ENCODE measurements at regions not wholly inside any gene's neighbourhood (a gene's known extent, or its start where the extent isn't known, plus 50 kb on each side); places are given as distances from the start of the nearest gene placed in this dataset.

GRCh38 chr6:99129835-99130234 is 182.1 kb upstream of the FBXL4 start:
- no peak for DNase-seq (ENCODE audit: low spot score)
- Mint-ChIP-seq H3K27ac (no peak overlapping the region), H3K4me1 (ENCODE audit: low read depth) (no peaks in the 10 kb centered on the region), H3K9me3 (no peaks in the 10 kb centered on the region), H3K36me3 (ENCODE audit: low read depth) (no peaks in the 10 kb centered on the region), H3K4me3 (no peak overlapping the region), H3K27me3 (ENCODE audit: low read depth) (peaks cover 4% of the 10 kb centered on the region)

- no peak for DNase-seq (ENCODE audit: low spot score)
- no peaks in the 10 kb centered on the region for H3K36me3 Mint-ChIP-seq (ENCODE audit: low read depth)
- no peaks in the 10 kb centered on the region for H3K4me1 Mint-ChIP-seq (ENCODE audit: low read depth)
- H3K27me3 Mint-ChIP-seq (ENCODE audit: low read depth) = peaks cover 11% of the 10 kb centered on the region
- H3K9me3 Mint-ChIP-seq = no peaks in the 10 kb centered on the region
- no peak overlapping the region for H3K4me3 Mint-ChIP-seq
- H3K27ac Mint-ChIP-seq = no peak overlapping the region
Measured at GRCh38 chr6:99121748-99122147, 174.0 kb upstream of the FBXL4 start.

- no peaks in the 10 kb centered on the region for H3K9me3 Mint-ChIP-seq
- H3K36me3 Mint-ChIP-seq (ENCODE audit: low read depth) = no peaks in the 10 kb centered on the region
- no peaks in the 10 kb centered on the region for H3K4me1 Mint-ChIP-seq (ENCODE audit: low read depth)
- no peak overlapping the region for H3K4me3 Mint-ChIP-seq
- no peak overlapping the region for H3K27ac Mint-ChIP-seq
- H3K27me3 Mint-ChIP-seq (ENCODE audit: low read depth) = peaks cover 11% of the 10 kb centered on the region
- DNase-seq (ENCODE audit: low spot score) = no peak
Measured at GRCh38 chr6:99120641-99121040, 172.9 kb upstream of the FBXL4 start.

GRCh38 chr6:99119109-99120031 is 171.6 kb upstream of the FBXL4 start:
- no peak overlapping the region for H3K4me3 Mint-ChIP-seq
- no peak overlapping the region for H3K27ac Mint-ChIP-seq
- no peaks in the 10 kb centered on the region for H3K4me1 Mint-ChIP-seq (ENCODE audit: low read depth)
- peak; percentile 6 for DNase-seq (ENCODE audit: low spot score)
- no peaks in the 10 kb centered on the region for H3K36me3 Mint-ChIP-seq (ENCODE audit: low read depth)
- peaks cover 11% of the 10 kb centered on the region for H3K27me3 Mint-ChIP-seq (ENCODE audit: low read depth)
- H3K9me3 Mint-ChIP-seq = no peaks in the 10 kb centered on the region

GRCh38 chr6:99114769-99115406 is 167.1 kb upstream of the FBXL4 start:
- Mint-ChIP-seq H3K9me3 (no peaks in the 10 kb centered on the region), H3K27ac (no peak overlapping the region), H3K36me3 (ENCODE audit: low read depth) (no peaks in the 10 kb centered on the region), H3K4me1 (ENCODE audit: low read depth) (no peaks in the 10 kb centered on the region), H3K4me3 (no peak overlapping the region), H3K27me3 (ENCODE audit: low read depth) (peaks cover 13% of the 10 kb centered on the region)
- DNase-seq (ENCODE audit: low spot score) = no peak

- Mint-ChIP-seq H3K36me3 (ENCODE audit: low read depth) (no peaks in the 10 kb centered on the region), H3K27ac (no peak overlapping the region), H3K4me3 (no peak overlapping the region), H3K27me3 (ENCODE audit: low read depth) (peaks cover 12% of the 10 kb centered on the region), H3K9me3 (no peaks in the 10 kb centered on the region), H3K4me1 (ENCODE audit: low read depth) (no peaks in the 10 kb centered on the region)
- DNase-seq (ENCODE audit: low spot score) = no peak
Measured at GRCh38 chr6:99111590-99111989, 163.8 kb upstream of the FBXL4 start.

- Mint-ChIP-seq H3K4me1 (ENCODE audit: low read depth) (no peaks in the 10 kb centered on the region), H3K4me3 (no peak overlapping the region), H3K27ac (no peak overlapping the region), H3K9me3 (no peaks in the 10 kb centered on the region), H3K36me3 (ENCODE audit: low read depth) (no peaks in the 10 kb centered on the region), H3K27me3 (ENCODE audit: low read depth) (peaks cover 12% of the 10 kb centered on the region)
- no peak for DNase-seq (ENCODE audit: low spot score)
Measured at GRCh38 chr6:99110029-99110428, 162.3 kb upstream of the FBXL4 start.

- DNase-seq (ENCODE audit: low spot score) = no peak
- no peaks in the 10 kb centered on the region for H3K9me3 Mint-ChIP-seq
- H3K36me3 Mint-ChIP-seq (ENCODE audit: low read depth) = no peaks in the 10 kb centered on the region
- H3K27me3 Mint-ChIP-seq (ENCODE audit: low read depth) = peaks cover 3% of the 10 kb centered on the region
- no peak overlapping the region for H3K27ac Mint-ChIP-seq
- no peak overlapping the region for H3K4me3 Mint-ChIP-seq
- H3K4me1 Mint-ChIP-seq (ENCODE audit: low read depth) = no peaks in the 10 kb centered on the region
Measured at GRCh38 chr6:99104218-99104617, 156.5 kb upstream of the FBXL4 start.

- Mint-ChIP-seq H3K9me3 (no peaks in the 10 kb centered on the region), H3K36me3 (ENCODE audit: low read depth) (no peaks in the 10 kb centered on the region), H3K27ac (no peak overlapping the region), H3K4me1 (ENCODE audit: low read depth) (no peaks in the 10 kb centered on the region), H3K27me3 (ENCODE audit: low read depth) (peaks cover 17% of the 10 kb centered on the region), H3K4me3 (no peak overlapping the region)
- no peak for DNase-seq (ENCODE audit: low spot score)
Measured at GRCh38 chr6:99099243-99099642, 151.5 kb upstream of the FBXL4 start.

- Mint-ChIP-seq H3K9me3 (no peaks in the 10 kb centered on the region), H3K4me1 (ENCODE audit: low read depth) (peaks cover 6% of the 10 kb centered on the region), H3K36me3 (ENCODE audit: low read depth) (no peaks in the 10 kb centered on the region), H3K4me3 (no peak overlapping the region), H3K27ac (no peak overlapping the region), H3K27me3 (ENCODE audit: low read depth) (peaks cover 45% of the 10 kb centered on the region)
- no peak for DNase-seq (ENCODE audit: low spot score)
Measured at GRCh38 chr6:99096170-99096569, 148.4 kb upstream of the FBXL4 start.

GRCh38 chr6:99093456-99094190 is 145.9 kb upstream of the FBXL4 start:
- no peak for DNase-seq (ENCODE audit: low spot score)
- peaks cover 45% of the 10 kb centered on the region for H3K27me3 Mint-ChIP-seq (ENCODE audit: low read depth)

GRCh38 chr6:99092461-99092860 is 144.7 kb upstream of the FBXL4 start:
- DNase-seq (ENCODE audit: low spot score) = no peak
- Mint-ChIP-seq H3K27ac (no peak overlapping the region), H3K36me3 (ENCODE audit: low read depth) (no peaks in the 10 kb centered on the region), H3K27me3 (ENCODE audit: low read depth) (peaks cover 48% of the 10 kb centered on the region), H3K4me3 (no peak overlapping the region), H3K4me1 (ENCODE audit: low read depth) (peaks cover 6% of the 10 kb centered on the region), H3K9me3 (no peaks in the 10 kb centered on the region)

More at GRCh38 chr6:99093456-99094190, 145.9 kb upstream of the FBXL4 start:
- Mint-ChIP-seq H3K4me3 (no peak overlapping the region), H3K27ac (no peak overlapping the region), H3K36me3 (ENCODE audit: low read depth) (no peaks in the 10 kb centered on the region), H3K9me3 (no peaks in the 10 kb centered on the region), H3K4me1 (ENCODE audit: low read depth) (peaks cover 6% of the 10 kb centered on the region)

GRCh38 chr6:99091985-99092384 is 144.2 kb upstream of the FBXL4 start:
- Mint-ChIP-seq H3K9me3 (no peaks in the 10 kb centered on the region), H3K27ac (no peak overlapping the region), H3K27me3 (ENCODE audit: low read depth) (peaks cover 48% of the 10 kb centered on the region), H3K4me1 (ENCODE audit: low read depth) (peaks cover 6% of the 10 kb centered on the region), H3K4me3 (no peak overlapping the region), H3K36me3 (ENCODE audit: low read depth) (no peaks in the 10 kb centered on the region)
- DNase-seq (ENCODE audit: low spot score) = peak; percentile 12

GRCh38 chr6:99080191-99080590 is 132.4 kb upstream of the FBXL4 start:
- H3K27ac Mint-ChIP-seq = no peak overlapping the region
- H3K27me3 Mint-ChIP-seq (ENCODE audit: low read depth) = peaks cover 9% of the 10 kb centered on the region
- no peak overlapping the region for H3K4me3 Mint-ChIP-seq
- H3K9me3 Mint-ChIP-seq = no peaks in the 10 kb centered on the region
- no peaks in the 10 kb centered on the region for H3K4me1 Mint-ChIP-seq (ENCODE audit: low read depth)
- H3K36me3 Mint-ChIP-seq (ENCODE audit: low read depth) = no peaks in the 10 kb centered on the region
- DNase-seq (ENCODE audit: low spot score) = no peak

All from T-helper 2 cell treated with Interferon-gamma antibody and Interleukin-4, amounts not matched to agents 5 μg/mL and 100 μg/mL, for 36 hours (primary cell).